Tibial nerve (tissue), 4 donors: ENCODE measurements at regions not wholly inside any gene's neighbourhood (a gene's known extent, or its start where the extent isn't known, plus 50 kb on each side); places are given as distances from the start of the nearest gene placed in this dataset.

ENCODE experiments used
- CTCF ChIP-seq, 5 experiments: fragments of 200-600 bp in 3 of 5; fragments of 450-650 bp in 2 of 5; sonication (generic) in 3 of 5; IDR thresholded peaks; one replicate each; pipeline ENCODE4 v1.5.1; 2016 to 2019; ENCODE audit warnings: antibody characterized with exemption in 5 of 5, mild to moderate bottlenecking in 3 of 5, moderate library complexity in 2 of 5
- EP300 ChIP-seq, 2 donors: sonication (generic); formaldehyde crosslinking; IDR thresholded peaks; one replicate each; pipeline ENCODE4 v1.6.1; 2017; ENCODE audit warnings: antibody characterized with exemption in 2 of 2, mild to moderate bottlenecking in 1 of 2
- POLR2A ChIP-seq, 2 donors: fragments of 450-650 bp; IDR thresholded peaks; one replicate each; pipeline ENCODE4 v1.6.1; 2017; ENCODE audit warnings: antibody characterized with exemption in 2 of 2, mild to moderate bottlenecking in 2 of 2, moderate library complexity in 2 of 2

- TF ChIP-seq POLR2A (IDR thresholded peaks at IDR 0.05) (no peak), CTCF (IDR thresholded peaks at IDR 0.05) (no peak), EP300 (IDR thresholded peaks at IDR 0.05) (no peak)
Measured at GRCh38 chr5:59992206-59992605, 98.7 kb upstream of the PDE4D start.
